ENCODE measurements at regions not wholly inside any gene's neighbourhood (a gene's known extent, or its start where the extent isn't known, plus 50 kb on each side); places are given as distances from the start of the nearest gene placed in this dataset.

DNA sequence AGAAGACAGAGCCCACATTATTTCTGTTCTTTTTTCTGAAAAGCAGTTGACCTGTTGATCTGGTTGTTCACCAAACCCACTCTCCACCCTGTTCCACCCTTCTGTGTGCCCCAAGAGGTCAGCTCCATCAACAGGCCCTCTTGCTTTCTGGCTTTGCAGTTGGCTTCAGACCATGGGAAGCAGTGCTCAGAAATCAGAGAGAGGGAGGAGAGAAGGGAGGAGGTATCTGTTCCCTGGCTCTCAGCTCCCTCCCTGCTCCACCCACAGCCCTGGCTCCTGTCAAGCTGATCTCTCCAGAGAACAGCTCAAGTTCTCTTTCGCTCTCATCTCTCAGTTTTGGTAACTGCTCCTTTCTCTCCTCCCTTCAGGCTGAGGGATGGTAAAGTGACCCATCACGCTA is 144.2 kb upstream of the RAI14 start:
- Histone ChIP-seq H3K4me3 (no peak overlapping the region), H3K9me1 (ENCODE audit: control insufficient read depth, insufficient read depth, low read length) (no peaks in the 10 kb centered on the region), H3K36me3 (ENCODE audit: control insufficient read depth, insufficient read depth, low read length) (no peaks in the 10 kb centered on the region), H3K9ac (ENCODE audit: insufficient read depth in 1 of 2, low read depth in 2 of 2, low read length in 2 of 2) (no peak overlapping the region), H3K27ac (ENCODE audit: extremely low read depth, low read depth, low read length) (no peak overlapping the region), H3K9me3 (replicated peaks; ENCODE audit: control insufficient read depth, insufficient read depth, low read depth, low read length) (no peaks in the 10 kb centered on the region), H4K20me1 (replicated peaks; ENCODE audit: control insufficient read depth, insufficient read depth, low read length) (no peaks in the 10 kb centered on the region), H3K4me2 (ENCODE audit: insufficient read depth, low read length) (no peak overlapping the region), H2AFZ (ENCODE audit: low read depth, low read length) (no peak overlapping the region), H3K27me3 (ENCODE audit: control insufficient read depth in 2 of 2, insufficient read depth in 2 of 2, low read length in 2 of 2) (no peaks in the 10 kb centered on the region; a peak in 3 of 5 replicates), H3K79me2 (ENCODE audit: control insufficient read depth, insufficient read depth, low read length) (no peaks in the 10 kb centered on the region), H3K4me1 (replicated peaks in 1 of 2; ENCODE audit: control insufficient read depth in 2 of 2, insufficient read depth in 2 of 2, low read length in 2 of 2) (peaks cover 0 to 3% of the 10 kb centered on the region in 2 experiments; a peak in 1 of 5 replicates)
- FAIRE-seq (no peak), DNase-seq (ENCODE audit: extremely low read depth in 1 of 4, low spot score in 3 of 4) (no peak), ATAC-seq (no peak; the same call in 2 of the 3 replicates)
- TF ChIP-seq ZFP36 (IDR thresholded peaks at IDR 0.05; ENCODE audit: low read depth, low read length, partially characterized antibody) (no peak), CBFB (CRISPR knock-in tag; IDR thresholded peaks at IDR 0.05) (no peak), CSDE1 (IDR thresholded peaks at IDR 0.05) (no peak), MAFG (tag; conservative IDR thresholded peaks at IDR 0.05) (no peak), ZNF644 (tag; IDR thresholded peaks at IDR 0.05; ENCODE audit: low read depth) (no peak), CHD4 (IDR thresholded peaks at IDR 0.05; ENCODE audit: insufficient read depth, insufficient replicate concordance, low read depth, low read length, poor library complexity, severe bottlenecking) (no peak), MYBL2 (IDR thresholded peaks at IDR 0.05; ENCODE audit: low read depth) (no peak), MYBL2 (CRISPR knock-in tag; IDR thresholded peaks at IDR 0.05; ENCODE audit: borderline replicate concordance) (no peak), ATF1 (CRISPR knock-in tag; IDR thresholded peaks at IDR 0.05) (no peak), ATF1 (tag; IDR thresholded peaks at IDR 0.05) (no peak)
- TF ChIP-seq, protein P1, sequence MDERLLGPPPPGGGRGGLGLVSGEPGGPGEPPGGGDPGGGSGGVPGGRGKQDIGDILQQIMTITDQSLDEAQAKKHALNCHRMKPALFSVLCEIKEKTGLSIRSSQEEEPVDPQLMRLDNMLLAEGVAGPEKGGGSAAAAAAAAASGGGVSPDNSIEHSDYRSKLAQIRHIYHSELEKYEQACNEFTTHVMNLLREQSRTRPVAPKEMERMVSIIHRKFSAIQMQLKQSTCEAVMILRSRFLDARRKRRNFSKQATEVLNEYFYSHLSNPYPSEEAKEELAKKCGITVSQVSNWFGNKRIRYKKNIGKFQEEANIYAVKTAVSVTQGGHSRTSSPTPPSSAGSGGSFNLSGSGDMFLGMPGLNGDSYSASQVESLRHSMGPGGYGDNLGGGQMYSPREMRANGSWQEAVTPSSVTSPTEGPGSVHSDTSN (CRISPR knock-in tag; IDR thresholded peaks at IDR 0.05; ENCODE audit: low read depth), result no peak
- TF ChIP-seq, protein P1 (tag; conservative IDR thresholded peaks at IDR 0.05; ENCODE audit: low read depth), result no peak
- TF ChIP-seq, protein P2, sequence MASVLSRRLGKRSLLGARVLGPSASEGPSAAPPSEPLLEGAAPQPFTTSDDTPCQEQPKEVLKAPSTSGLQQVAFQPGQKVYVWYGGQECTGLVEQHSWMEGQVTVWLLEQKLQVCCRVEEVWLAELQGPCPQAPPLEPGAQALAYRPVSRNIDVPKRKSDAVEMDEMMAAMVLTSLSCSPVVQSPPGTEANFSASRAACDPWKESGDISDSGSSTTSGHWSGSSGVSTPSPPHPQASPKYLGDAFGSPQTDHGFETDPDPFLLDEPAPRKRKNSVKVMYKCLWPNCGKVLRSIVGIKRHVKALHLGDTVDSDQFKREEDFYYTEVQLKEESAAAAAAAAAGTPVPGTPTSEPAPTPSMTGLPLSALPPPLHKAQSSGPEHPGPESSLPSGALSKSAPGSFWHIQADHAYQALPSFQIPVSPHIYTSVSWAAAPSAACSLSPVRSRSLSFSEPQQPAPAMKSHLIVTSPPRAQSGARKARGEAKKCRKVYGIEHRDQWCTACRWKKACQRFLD (CRISPR knock-in tag; IDR thresholded peaks at IDR 0.05), result no peak
- TF ChIP-seq, protein P3, sequence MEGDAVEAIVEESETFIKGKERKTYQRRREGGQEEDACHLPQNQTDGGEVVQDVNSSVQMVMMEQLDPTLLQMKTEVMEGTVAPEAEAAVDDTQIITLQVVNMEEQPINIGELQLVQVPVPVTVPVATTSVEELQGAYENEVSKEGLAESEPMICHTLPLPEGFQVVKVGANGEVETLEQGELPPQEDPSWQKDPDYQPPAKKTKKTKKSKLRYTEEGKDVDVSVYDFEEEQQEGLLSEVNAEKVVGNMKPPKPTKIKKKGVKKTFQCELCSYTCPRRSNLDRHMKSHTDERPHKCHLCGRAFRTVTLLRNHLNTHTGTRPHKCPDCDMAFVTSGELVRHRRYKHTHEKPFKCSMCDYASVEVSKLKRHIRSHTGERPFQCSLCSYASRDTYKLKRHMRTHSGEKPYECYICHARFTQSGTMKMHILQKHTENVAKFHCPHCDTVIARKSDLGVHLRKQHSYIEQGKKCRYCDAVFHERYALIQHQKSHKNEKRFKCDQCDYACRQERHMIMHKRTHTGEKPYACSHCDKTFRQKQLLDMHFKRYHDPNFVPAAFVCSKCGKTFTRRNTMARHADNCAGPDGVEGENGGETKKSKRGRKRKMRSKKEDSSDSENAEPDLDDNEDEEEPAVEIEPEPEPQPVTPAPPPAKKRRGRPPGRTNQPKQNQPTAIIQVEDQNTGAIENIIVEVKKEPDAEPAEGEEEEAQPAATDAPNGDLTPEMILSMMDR (IDR thresholded peaks at IDR 0.05 in 2 of 3, conservative IDR thresholded peaks at IDR 0.05 in 1 of 3; ENCODE audit: insufficient read depth in 2 of 3, low read depth in 1 of 3, low read length in 3 of 3), result no peak
- TF ChIP-seq, protein P4, sequence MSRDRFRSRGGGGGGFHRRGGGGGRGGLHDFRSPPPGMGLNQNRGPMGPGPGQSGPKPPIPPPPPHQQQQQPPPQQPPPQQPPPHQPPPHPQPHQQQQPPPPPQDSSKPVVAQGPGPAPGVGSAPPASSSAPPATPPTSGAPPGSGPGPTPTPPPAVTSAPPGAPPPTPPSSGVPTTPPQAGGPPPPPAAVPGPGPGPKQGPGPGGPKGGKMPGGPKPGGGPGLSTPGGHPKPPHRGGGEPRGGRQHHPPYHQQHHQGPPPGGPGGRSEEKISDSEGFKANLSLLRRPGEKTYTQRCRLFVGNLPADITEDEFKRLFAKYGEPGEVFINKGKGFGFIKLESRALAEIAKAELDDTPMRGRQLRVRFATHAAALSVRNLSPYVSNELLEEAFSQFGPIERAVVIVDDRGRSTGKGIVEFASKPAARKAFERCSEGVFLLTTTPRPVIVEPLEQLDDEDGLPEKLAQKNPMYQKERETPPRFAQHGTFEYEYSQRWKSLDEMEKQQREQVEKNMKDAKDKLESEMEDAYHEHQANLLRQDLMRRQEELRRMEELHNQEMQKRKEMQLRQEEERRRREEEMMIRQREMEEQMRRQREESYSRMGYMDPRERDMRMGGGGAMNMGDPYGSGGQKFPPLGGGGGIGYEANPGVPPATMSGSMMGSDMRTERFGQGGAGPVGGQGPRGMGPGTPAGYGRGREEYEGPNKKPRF (IDR thresholded peaks at IDR 0.05; ENCODE audit: low read depth, low read length), result no peak
- POLR2A ChIA-PET, result interaction anchor here (1.0 kb wide), 1 partner anchor 405 kb away, joined by 3 read pairs; no protein-coding TSS in a partner anchor
- 26% methylated on average over 2 of the region's 2 CpGs for WGBS (ENCODE audit: insufficient coverage, low coverage, missing lambda C conversion rate)
- in situ Hi-C loops (cut with MboI) (no loop called here), intact Hi-C loops (cut with micrococcal nuclease) (no loop called here)
- CTCF ChIA-PET (ENCODE audit: low intra/inter-chr PET ratio), result interaction anchor here (0.5 kb wide), 1 partner anchor 1452 kb away, joined by 3 read pairs; no protein-coding TSS in a partner anchor
- no TSS peak for BruUV-seq (replicated peaks)

Measured in K562 (cell line).